GM19043 (cell line): ENCODE measurements at regions not wholly inside any gene's neighbourhood (a gene's known extent, or its start where the extent isn't known, plus 50 kb on each side); places are given as distances from the start of the nearest gene placed in this dataset.
"Not testable (repeated sequence)": the region's sequence is repeated elsewhere in the genome, so short reads cannot be mapped to it uniquely, and the experiment has no call there.

ENCODE experiments used
- ATAC-seq: cut with Tn5 transposase; IDR thresholded peaks from one replicate; pipeline ENCODE4 v1.9.1; 2021; ENCODE audit warnings: low read depth; ENCODE audit not compliant: unreplicated experiment

DNA sequence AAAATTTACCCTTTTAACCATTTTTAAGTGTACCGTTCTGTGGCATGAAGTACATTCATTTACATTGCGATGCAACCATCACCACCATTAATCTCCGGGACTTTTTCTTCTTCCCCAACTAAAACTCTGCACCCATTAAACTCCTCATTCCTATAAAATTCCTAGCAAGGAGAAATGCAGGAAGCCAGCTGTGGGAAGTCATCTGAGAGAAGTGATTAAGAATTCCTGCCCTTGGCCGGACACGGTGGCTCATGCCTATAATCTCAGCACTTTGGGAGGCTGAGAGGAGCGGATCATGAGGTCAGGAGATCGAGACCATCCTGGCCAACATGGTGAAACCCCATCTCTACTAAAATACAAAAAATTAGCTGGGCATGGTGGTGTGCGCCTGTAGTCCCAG is 121.9 kb upstream of the RBPJ start:
- not testable (repeated sequence) for ATAC-seq

DNA sequence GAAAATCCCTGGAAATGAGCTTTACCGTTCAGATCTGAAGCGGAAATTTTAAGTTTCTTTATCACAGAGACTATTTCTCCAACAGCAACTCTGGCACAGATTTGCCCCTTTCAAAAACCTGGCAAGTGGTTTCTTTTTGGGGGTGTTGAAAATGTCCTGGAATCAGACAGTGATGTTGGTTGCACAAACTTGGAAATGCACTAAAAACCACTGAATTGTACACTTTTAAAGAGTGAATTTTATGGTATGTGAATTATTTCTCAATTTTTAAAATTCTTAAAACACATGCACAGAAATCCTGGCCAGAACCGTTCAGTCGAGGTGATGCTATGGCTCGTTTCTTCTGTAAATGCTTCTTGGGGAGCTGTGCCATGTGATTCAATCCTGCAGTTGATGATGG is 121.2 kb upstream of the RBPJ start:
- no peak for ATAC-seq

DNA sequence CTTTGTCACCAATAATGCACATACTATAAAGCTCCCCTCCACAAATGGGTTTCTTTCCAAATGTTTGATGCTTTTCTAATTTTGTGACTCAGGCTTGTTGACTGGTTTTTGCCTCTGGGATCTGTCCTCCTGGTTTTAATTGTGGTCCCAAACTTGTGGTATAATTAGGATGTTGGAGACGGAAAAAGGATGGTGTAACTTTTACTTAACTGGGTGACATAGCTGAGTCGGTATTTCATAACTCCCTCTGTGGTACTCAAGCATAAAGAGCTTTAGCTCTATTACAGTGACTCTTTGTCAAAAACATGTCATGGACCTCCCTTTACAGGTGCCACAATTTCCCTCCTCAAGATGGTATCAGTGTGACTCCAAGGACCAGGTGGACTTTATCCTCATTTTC is 119.7 kb upstream of the RBPJ start:
- no peak for ATAC-seq

DNA sequence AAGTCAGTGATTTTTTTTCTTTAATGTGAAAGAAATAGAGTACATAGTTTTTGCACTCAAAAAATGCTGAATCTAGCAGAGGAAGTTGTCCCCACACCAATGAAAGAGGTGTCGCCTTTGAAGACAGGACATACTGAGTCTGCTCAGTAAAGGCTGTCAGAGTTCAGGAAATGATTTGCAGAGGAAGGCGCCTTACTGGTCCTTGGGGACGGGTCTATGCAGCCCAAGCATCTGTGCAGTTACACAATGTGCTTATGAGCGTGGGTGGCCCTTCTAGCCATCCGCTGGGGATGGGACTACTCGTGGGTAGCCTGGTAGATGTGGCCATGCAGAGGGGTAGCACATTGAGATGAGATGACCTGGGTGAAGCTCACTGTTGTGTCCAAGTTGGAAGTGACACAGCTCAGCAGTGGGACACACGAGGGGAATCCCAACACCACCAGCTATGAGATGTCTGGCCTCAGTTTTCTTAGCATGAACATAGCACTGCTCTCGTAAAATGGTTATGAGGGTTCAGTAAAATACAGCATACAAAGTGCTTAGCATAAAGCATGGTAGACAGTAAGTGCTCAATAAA is 116.5 kb upstream of the RBPJ start:
- ATAC-seq, result no peak

DNA sequence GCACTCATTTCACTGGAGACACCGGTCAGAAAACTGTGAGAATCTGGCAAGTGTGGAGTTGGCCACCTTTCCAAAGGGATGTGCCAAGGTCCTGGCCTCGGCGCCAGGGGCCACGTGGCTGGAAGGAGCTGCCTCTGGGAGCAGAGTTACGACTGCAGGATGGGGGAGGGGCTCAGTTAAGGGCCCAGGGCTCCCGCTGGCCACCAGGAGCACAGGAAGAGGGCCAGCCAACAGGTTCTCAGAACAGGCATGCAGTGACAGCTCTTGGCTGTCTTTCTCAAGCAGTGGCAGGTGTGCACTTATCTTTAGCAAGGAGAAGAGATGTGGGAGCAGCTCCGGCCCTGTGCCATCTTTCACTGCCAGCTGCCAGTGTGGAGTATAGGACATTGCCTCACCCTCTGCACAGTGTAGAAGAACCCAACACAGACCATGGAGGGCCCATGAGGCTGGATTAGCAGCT is 115.9 kb upstream of the RBPJ start:
- ATAC-seq, result no peak

DNA sequence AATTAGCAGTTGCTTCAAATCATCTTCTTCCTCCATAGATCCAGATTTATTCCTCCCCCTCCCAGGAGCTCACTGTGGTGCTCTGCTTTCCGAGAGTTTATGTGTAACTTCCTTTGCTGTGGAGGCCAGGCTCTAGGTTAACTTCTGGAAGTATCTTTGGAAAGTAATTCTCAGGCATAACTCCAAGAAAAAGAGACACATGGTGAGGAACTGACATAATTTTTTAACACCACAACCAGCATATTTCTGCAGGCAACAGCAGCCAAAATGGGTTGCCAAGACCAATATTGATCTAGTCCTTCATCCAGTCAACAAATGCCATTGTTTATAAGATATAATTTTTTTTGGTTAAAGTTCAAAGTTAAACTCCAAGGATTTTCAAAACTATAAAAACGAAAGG is 114.5 kb upstream of the RBPJ start:
- ATAC-seq, result no peak

DNA sequence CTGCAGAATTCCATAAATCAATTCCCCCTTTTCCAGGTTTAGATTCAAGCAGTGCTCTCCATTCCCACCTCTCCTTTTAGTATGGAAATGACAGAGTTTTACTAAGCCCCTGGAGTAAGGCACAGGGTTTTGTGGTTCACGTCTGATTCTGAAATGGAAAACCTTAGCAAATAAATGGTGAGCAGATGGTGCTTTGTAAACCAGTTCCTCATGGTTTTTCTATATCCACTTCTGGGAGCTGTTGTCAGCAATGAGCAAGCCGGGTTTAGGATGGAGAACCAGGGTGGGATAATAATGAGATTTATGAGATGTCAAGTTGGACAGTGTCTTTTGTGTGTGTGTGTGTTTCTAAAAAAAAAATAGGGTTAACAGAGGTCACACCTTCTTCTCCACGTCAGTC is 113.8 kb upstream of the RBPJ start:
- no peak for ATAC-seq

DNA sequence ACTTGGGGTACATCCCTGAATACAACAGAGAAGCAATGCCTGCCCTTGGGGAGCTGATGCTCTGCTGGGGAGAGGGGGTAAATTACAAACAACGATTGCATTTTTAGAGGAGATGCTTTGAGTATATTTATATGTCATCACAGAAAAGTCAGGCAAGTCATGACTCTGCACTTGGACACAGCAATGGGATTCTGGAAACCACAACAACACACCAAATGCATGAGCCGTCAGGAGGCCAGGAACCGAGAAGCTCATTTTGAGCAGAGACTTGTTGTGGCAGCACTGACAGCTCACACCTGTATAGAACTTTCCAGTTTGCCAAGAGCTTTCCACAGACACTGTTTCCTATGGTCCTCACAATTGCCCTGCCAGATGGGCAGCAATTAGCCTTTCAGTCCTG is 113.2 kb upstream of the RBPJ start:
- ATAC-seq, result no peak

DNA sequence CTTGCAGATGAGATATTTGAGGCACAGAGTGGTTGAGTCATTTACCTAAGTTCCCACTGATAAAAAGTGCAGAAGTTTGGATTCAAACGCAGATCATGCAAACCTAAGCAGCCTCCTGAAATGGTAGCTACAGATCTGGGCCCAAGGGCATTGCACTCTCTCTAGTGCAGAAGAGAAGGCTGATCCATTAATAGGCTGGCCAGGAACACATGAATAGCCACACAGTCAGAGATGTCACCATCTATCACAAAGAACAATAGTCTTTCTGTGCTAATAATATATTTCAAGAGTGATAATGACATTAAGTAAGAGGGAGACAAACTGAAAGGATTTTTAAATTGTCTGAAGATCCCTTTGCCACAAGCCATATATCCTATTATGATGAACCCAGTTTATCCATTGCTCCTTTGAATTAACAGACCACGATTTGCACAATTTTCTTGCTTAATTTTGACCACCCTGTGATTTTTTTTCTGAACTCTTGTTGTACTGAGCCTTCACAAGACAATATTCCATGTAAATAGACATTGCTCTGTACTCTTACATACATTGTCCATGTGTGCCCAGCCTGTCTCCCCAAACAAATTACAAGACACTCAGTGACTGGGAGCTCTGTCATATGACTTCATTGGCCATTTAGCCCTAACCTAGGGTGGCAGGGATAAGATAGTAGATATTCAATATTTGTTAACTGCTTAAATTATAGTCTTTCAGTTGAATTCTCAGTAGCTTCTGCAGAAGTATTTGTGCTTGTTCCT is 112.4 kb upstream of the RBPJ start:
- ATAC-seq, result no peak

DNA sequence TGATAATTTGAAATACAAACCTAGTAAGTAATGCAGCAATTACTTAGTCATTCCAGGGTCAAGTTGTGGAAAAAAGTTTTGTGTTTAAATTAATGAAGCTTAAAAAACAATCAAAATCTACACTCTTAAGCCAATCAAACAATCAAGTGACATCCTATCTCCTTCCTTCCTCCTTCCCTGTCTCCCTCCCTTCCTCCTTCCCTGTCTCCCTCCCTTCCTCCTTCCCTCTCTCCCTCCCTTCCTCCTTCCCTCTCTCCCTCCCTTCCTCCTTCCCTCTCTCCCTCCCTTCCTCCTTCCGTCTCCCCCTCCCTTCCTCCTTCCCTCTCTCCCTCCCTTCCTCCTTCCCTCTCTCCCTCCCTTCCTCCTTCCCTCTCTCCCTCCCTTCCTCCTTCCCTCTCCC is 111.4 kb upstream of the RBPJ start:
- not testable (repeated sequence) for ATAC-seq

DNA sequence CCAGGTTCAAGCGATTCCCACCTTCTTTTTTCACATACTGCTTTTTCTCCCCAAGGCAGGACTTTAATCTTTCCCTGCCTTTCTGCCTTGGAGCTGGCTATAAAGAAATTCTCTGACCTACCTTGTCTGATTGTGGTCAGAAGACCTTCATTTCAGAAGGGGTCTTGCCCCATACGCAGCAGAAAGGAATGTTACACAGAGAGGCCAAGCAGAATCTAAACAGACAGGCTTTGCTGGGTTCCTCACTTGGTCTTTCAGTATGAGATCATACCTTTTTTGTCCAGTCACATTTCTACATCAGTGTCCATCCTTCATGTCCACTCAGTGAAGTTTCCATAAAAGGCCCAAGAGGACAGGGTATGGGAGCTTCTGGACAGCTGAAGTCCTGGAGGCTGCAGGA is 108.3 kb upstream of the RBPJ start:
- no peak for ATAC-seq

DNA sequence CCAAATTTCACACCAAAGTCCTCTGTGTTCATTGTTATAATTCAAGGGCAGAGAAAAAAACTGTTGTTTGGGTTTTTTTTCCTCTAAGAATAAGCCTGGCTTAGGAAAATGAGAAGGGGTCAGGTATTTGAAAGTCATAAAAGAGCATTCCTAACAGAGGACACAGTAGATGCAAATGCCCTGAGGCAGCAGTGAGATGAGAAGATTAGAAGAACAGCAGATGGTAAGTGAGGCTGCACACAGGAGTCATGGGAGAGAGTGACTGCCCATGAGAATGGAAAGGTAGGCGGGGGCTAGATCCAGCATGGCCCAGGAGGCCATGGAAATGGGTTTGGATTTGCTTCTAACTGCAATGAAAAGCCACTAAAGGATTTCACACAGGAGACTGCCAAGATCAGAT is 107.5 kb upstream of the RBPJ start:
- no peak for ATAC-seq

DNA sequence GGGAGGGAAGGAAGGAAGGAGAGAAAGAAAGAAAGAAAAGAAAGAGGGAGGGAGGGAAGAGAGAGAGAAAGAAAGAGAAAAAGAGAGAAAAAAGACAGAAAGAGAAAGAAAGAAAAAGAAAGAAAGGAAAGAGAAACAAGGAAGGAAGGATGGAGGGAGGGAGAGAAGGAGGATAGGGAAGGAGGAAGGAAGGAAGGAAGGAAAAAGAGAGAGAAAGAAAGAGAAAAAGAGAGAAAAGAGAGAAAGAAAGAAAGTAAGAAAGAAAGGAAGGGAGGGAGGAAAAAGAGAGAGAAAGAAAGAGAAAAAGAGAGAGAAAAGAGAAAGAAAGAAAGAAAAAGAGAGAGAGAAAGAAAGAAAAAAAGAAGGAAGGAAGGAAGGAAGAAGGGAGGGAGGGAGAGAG is 105.8 kb upstream of the RBPJ start:
- no peak for ATAC-seq

DNA sequence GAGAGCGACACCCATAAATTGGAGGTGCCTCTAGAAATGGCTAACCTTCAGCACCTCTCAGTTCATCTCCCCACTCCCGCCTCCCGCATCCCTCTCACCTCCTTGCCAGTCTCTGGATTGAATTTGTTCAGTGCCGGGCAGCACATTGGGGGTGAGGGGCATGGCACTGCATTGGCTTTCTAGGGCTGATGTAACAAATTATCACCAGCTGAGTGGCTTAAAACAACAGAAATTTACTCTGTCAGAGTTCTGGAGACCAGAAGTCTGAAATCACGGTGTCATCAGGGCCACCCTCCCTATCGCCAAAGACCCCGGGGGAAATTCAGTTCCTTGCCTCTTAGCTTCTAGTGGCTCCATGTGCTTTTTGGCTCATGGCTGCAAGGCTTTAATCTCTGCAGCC is 105.1 kb upstream of the RBPJ start:
- ATAC-seq, result no peak

DNA sequence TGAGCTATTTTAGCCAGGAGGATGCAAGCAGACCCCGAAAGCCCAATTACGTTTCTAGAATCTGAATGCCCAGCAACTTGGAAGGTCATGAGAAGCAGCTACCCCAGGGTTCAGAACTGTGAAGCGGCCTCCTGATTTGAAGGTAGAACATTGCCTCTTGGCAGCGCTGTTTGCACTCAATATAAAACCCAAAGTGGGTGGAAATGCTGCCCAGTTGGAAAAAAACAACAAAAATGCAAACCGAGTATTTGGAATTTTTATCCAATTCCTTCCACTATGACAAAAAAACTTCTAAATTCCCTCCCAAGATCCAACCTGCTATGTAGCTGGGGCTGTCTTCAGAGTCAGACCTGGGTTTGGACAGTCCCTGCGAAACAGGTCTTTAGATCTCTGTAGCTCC is 103.3 kb upstream of the RBPJ start:
- no peak for ATAC-seq

DNA sequence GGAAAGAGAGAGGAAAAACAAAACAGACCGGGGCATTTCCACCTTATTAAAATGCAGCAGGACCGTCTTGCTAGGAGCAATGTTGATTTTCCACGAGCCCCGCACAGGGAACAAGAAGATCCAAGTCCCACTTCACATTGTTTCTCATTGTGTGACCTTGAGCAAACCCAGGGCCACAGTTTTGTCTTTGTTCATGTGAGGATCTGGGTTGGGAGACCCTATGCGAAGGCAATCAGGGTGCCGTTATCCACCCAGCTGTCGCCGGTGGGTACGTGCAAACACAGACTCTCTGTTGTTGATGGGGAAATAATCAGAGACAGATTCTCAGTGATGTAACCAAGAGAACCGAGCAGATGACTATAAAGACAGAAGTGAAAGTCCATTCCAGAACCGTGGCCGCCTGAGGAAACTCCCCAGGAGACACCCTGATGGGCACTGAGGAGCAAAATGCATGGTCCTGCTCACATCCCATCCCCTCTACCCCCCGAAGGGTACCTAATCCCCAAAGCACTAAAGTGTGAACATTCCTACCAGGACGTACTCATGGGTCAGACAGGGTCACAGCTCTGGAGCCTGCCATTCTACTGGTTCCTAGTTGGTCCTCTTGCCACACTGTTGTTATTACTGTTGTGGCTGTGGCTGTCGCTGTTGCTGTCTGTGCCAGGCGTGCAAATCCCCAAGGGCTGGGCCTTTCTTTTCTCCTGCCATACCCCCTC is 102.7 kb upstream of the RBPJ start:
- no peak for ATAC-seq

DNA sequence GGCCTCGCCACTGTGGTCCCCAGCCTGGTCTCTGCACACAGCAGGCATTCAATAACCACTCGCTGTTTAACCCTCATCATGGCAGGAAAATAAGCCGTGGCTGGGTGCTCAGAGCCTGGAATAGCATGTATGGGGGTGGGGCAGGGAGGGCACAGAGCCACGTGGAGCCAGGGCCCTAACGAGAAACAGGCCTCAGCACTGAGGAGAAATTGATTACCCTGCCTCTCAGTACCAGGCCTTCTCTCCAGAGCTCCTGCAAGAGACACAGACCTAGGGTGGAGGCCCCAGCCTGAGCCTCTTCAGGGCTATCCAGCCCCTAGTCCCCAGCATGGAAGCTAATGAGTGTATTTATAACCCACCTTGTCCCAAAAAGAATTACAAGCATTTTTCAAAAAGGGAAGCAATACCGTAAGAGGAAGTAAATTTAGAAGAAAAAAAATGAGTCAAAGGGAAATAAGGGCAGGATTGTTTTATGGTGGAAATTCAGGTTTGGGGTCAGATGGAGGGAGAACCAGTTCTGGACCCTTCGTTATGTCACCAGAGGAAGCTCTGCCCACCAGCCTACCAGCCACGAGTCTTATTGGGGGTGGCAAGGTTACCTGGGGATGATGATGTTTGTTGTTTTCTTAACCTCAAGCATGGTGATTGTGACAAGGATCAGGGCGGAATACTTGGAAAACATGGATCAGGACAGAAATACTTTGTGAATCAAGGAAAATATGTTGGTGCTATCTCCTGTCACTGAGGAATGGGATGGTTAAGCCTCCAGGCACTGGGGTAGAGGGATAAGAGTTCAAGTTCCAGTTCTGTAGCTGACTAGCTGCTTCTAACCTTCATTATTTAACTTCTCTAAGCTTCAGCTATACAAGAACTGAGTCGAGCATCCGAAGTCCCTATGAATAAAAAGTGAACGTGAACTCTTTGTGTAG is 101.9 kb upstream of the RBPJ start:
- no peak for ATAC-seq

DNA sequence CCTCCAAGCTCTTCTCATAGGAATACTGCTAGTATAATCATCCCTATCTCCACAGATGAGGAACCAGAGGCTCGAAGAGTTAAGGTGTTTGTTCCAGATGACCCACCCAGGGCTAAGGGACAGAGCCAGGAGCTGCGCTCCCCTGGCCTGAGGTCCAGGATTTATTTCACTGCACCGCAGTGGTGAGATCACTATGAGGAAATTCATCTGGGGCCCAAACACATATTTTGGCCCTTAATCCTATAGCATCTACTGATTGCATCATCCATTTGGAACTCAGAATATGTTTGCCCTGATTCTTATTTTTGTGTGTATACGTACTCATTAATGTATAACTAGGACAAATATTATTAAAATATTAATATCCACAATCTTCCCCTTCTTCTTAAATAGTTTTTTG is 100.1 kb upstream of the RBPJ start:
- ATAC-seq, result no peak

DNA sequence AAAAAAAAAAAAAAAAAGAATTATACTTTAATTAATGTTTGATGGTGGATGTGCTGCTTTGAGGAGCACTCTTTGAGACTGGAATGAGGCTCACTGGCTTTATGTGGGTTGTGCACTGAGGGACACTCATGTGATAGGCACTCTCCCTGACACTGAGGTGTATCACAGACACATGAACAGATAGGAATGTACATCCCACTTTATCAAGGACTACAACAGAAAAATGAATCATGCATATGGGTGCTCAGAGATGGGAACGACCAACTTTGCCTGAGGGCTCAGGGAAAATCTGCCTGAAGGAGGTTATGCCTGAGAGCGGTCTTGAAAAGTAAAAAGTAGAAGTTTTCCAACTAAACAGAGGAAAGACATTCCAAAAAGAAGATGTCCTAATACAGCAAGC is 97.7 kb upstream of the RBPJ start:
- no peak for ATAC-seq

DNA sequence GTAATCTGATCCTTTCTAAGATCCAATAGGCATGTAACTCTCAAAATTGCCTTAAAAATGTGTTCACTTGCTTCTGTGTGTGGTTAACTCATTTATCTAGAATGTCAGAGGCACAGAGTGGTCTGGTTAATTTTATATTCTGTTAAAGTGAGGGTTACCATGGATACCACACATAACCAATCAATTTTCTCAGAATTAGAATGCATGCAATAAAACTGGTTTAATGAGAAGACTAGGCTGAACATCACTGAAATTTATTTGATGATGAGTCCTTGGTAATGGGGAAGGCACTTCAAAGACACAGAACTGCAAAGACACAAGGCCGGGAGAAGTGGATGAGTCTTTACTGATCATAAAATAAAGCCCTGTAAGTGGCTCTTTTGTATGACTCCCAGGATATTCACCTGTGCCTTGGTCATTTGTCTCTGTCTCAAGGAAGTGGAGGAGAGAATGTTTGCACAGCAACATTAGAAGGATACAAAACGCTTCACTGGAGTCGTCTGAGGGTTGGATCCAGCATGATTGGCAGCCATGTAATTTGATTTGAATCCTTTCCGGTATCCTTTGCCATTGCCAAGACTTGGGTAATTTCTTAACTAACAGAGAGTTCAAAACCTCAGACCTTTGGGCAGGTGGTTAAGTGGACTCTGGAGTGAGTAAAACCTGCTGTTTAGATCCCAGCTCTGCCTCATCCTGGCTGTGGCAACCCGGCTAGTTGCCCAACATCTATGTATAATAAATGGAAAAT is 94.0 kb upstream of the RBPJ start:
- no peak for ATAC-seq
